Breast epithelium (tissue), 4 donors: ENCODE measurements at regions not wholly inside any gene's neighbourhood (a gene's known extent, or its start where the extent isn't known, plus 50 kb on each side); places are given as distances from the start of the nearest gene placed in this dataset.

Experiments
- DNase-seq, 2 donors: peaks; one replicate each; pipeline ENCODE4 v3.0.0-alpha.2; 2019; ENCODE audit warnings: low spot score in 2 of 2
- H3K27ac ChIP-seq, 2 donors: fragments of 200-600 bp; sonication (generic) in 1 of 2; one replicate each; pipeline ENCODE4 v1.5.1; 2016 to 2019; ENCODE audit warnings: mild to moderate bottlenecking in 1 of 2
- H3K27me3 ChIP-seq, 2 donors: fragments of 200-600 bp; sonication (generic) in 1 of 2; one replicate each; pipeline versions ENCODE4 v1.5.1 to v1.6.0; 2017 to 2019; ENCODE audit warnings: control low read depth in 1 of 2, mild to moderate bottlenecking in 1 of 2
- H3K36me3 ChIP-seq: fragments of 200-600 bp; one replicate; pipeline ENCODE4 v1.5.1; 2019
- H3K4me1 ChIP-seq, 2 donors: fragments of 200-600 bp; sonication (generic); one replicate each; pipeline ENCODE4 v1.5.1; 2016 to 2019; ENCODE audit warnings: control low read depth in 1 of 2
- H3K4me3 ChIP-seq, 3 donors: fragments of 200-600 bp; sonication (generic); 1 replicate in 2 of 3; 2 replicates in 1 of 3; pipeline ENCODE4 v1.5.1; 2016 to 2019; ENCODE audit warnings: mild to moderate bottlenecking in 3 of 3, moderate library complexity in 2 of 3
- H3K9me3 ChIP-seq, 2 donors: fragments of 200-600 bp; sonication (generic) in 1 of 2; one replicate each; pipeline ENCODE4 v1.5.1; 2016 to 2019; ENCODE audit warnings: control low read depth in 1 of 2
- POLR2A ChIP-seq: fragments of 450-650 bp; IDR thresholded peaks from one replicate; pipeline ENCODE4 v1.6.1; 2016; ENCODE audit warnings: antibody characterized with exemption, mild to moderate bottlenecking, moderate library complexity
- POLR2AphosphoS5 ChIP-seq, 3 donors: sonication (generic); formaldehyde crosslinking; IDR thresholded peaks; one replicate each; pipeline ENCODE4 v1.6.1; 2017; ENCODE audit warnings: antibody characterized with exemption in 3 of 3
- intact Hi-C: fragments of 100-400 bp; cut with DNase I; formaldehyde crosslinking; loops from one replicate; pipeline ENCODE4 v1.15.1; 2023; ENCODE audit warnings: low total_unique reads
- TF ChIP-seq, protein P1 (sequence below), 3 donors: fragments of 450-650 bp; IDR thresholded peaks; one replicate each; pipeline ENCODE4 v1.5.1; 2016 to 2017; ENCODE audit warnings: antibody characterized with exemption in 3 of 3, mild to moderate bottlenecking in 3 of 3, moderate library complexity in 3 of 3

DNA sequence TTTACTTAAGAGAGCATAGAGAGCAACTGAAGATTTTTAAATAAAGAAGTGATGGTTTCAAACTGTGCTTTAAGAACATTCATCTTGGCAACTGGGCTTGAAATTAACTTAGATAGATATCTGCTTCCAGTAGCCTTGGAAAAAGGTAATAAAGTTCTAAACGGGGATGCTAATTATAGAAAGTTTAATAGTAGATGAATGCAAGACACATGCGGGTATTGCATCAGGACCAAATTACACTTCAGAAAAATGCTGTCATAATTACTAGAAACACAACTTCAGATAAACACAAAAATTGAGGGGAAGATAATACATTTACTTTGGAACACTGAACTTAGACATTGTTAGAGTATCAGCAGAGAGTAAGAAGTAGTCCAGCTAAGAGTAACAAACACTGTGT lies 227.7 kb upstream of the SNX2 start:
- no peaks in the 10 kb centered on the region for H3K9me3 ChIP-seq
- H3K36me3 ChIP-seq = no peaks in the 10 kb centered on the region
- no peaks in the 10 kb centered on the region for H3K27me3 ChIP-seq
- no peak for DNase-seq
- intact Hi-C loops = no loop called here
- TF ChIP-seq POLR2A = no peak
- TF ChIP-seq, protein P1, sequence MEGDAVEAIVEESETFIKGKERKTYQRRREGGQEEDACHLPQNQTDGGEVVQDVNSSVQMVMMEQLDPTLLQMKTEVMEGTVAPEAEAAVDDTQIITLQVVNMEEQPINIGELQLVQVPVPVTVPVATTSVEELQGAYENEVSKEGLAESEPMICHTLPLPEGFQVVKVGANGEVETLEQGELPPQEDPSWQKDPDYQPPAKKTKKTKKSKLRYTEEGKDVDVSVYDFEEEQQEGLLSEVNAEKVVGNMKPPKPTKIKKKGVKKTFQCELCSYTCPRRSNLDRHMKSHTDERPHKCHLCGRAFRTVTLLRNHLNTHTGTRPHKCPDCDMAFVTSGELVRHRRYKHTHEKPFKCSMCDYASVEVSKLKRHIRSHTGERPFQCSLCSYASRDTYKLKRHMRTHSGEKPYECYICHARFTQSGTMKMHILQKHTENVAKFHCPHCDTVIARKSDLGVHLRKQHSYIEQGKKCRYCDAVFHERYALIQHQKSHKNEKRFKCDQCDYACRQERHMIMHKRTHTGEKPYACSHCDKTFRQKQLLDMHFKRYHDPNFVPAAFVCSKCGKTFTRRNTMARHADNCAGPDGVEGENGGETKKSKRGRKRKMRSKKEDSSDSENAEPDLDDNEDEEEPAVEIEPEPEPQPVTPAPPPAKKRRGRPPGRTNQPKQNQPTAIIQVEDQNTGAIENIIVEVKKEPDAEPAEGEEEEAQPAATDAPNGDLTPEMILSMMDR (IDR thresholded peaks at IDR 0.05) = no peak
- TF ChIP-seq POLR2AphosphoS5 (IDR thresholded peaks at IDR 0.05) = no peak
- no peaks in the 10 kb centered on the region for H3K4me1 ChIP-seq
- H3K27ac ChIP-seq = no peak overlapping the region
- H3K4me3 ChIP-seq = no peak overlapping the region

DNA sequence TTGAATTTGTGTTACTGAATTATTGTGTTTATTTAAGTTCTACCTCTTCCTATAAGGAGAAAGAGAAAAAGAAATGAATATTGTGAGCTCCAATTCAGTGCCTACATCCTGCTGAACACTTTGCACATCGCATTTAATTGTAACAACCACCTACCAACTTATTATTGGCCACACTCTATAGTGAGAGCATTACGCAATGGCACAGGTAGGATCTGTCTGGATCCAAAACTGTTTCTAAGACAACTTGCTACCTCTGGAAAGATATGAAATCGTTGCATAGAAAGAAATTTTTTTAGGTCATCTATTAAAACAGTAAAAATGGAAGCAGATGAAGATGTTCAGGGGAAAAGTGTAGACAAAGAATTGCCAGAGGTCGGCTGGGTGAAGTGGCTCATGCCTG lies 227.2 kb upstream of the SNX2 start:
- Histone ChIP-seq H3K4me3 (no peak overlapping the region), H3K27ac (no peak overlapping the region), H3K4me1 (no peaks in the 10 kb centered on the region), H3K27me3 (no peaks in the 10 kb centered on the region), H3K36me3 (no peaks in the 10 kb centered on the region), H3K9me3 (no peaks in the 10 kb centered on the region)
- no peak for DNase-seq
- intact Hi-C loops = no loop called here
- TF ChIP-seq POLR2A (no peak), POLR2AphosphoS5 (IDR thresholded peaks at IDR 0.05) (no peak)
- TF ChIP-seq, protein P1 (IDR thresholded peaks at IDR 0.05) = no peak

DNA sequence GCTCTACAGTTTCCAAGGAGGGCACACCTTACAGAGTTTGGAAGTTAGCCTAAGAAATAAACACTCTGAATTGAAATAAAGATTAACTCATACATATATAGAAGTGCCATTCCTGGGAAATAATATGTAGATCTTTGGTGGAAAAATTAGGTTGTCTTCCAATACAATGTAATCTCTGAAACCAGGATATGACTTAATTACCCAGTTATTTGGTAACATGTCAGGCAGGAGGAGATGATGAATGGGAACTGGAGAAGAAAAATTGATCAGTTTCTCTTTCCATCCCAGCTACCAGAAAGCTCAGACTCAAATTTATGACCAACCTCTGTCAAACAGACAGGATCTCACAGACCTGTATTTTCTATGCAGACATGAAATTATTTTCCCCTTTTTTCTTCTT lies 215.2 kb upstream of the SNX2 start:
- Histone ChIP-seq H3K27me3 (no peaks in the 10 kb centered on the region), H3K27ac (no peak overlapping the region), H3K4me3 (no peak overlapping the region), H3K36me3 (no peaks in the 10 kb centered on the region), H3K9me3 (no peaks in the 10 kb centered on the region), H3K4me1 (no peaks in the 10 kb centered on the region)
- intact Hi-C loops = no loop called here
- DNase-seq = no peak
- TF ChIP-seq, protein P1 (IDR thresholded peaks at IDR 0.05) = no peak
- TF ChIP-seq POLR2AphosphoS5 (IDR thresholded peaks at IDR 0.05) = no peak
- no peak for TF ChIP-seq POLR2A

DNA sequence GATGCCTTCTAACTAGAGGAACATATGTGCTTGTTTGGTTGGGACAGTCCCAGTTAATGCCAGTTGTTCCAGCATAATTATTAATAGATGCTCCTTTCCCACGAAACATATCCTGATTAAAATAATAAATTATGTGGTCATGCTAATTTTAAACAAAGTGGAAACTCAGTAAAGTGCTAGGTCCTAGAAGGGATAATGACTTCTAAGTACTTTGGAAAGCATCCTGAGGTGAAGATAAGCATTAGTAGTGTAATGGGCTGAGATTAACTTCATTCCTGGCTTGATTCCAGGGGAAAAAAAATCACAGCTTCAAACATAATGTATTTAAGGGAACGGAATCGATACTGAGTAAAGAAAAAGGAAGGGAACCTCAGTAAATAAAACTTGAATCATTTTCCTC lies 213.7 kb upstream of the SNX2 start:
- TF ChIP-seq POLR2AphosphoS5 (IDR thresholded peaks at IDR 0.05) (no peak), POLR2A (no peak)
- TF ChIP-seq, protein P1 (IDR thresholded peaks at IDR 0.05) = no peak
- H3K4me3 ChIP-seq = no peak overlapping the region

DNA sequence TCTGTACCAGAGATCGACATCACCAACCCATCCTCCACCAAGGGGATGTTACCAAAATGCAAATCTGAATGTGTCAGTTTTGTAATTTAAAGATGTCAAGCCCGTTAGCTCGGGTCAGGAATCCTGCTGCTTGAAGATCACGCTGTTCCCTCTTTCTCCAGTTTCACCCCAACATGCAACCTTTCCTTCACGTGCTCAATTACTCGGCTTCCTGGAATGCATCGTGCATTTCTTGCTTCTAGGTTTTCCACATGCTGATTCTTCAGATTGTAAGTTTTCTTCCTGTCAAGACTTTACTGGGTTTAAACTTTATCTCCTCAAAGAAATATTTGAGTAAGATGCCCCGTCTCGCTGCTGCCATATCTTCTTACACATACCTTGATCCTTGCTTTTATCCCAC lies 209.5 kb upstream of the SNX2 start:
- Histone ChIP-seq H3K9me3 (no peaks in the 10 kb centered on the region), H3K36me3 (no peaks in the 10 kb centered on the region), H3K27me3 (no peaks in the 10 kb centered on the region), H3K27ac (no peak overlapping the region), H3K4me3 (no peak overlapping the region), H3K4me1 (no peaks in the 10 kb centered on the region)
- no peak for DNase-seq
- intact Hi-C loops = no loop called here
- TF ChIP-seq POLR2AphosphoS5 (IDR thresholded peaks at IDR 0.05) (no peak), POLR2A (no peak)
- TF ChIP-seq, protein P1 (IDR thresholded peaks at IDR 0.05) = no peak

More for the DNA sequence above, 213.7 kb upstream of the SNX2 start:
- DNase-seq = no peak
- Histone ChIP-seq H3K4me1 (no peaks in the 10 kb centered on the region), H3K27ac (no peak overlapping the region), H3K36me3 (no peaks in the 10 kb centered on the region), H3K27me3 (no peaks in the 10 kb centered on the region), H3K9me3 (no peaks in the 10 kb centered on the region)
- intact Hi-C loops = no loop called here
